GM12878 (cell line): ENCODE measurements at regions not wholly inside any gene's neighbourhood (a gene's known extent, or its start where the extent isn't known, plus 50 kb on each side); places are given as distances from the start of the nearest gene placed in this dataset.

Experiments
- ATAC-seq: fragments of 200-7000 bp; cut with Tn5 transposase; 3 replicates; pipeline ENCODE4 v1.9.1; 2020; ENCODE audit warnings: mild to moderate bottlenecking, moderate library complexity
- BruUV-seq: library from RNA; stranded (reverse); fragments of 400-500 nt; replicated peaks from 2 replicates; lab custom pipeline; 2021; lab: Mats Ljungman, UMichigan
- CTCF ChIA-PET: fragments of 300-600 bp; sonication (Branson Sonifier 250); formaldehyde crosslinking; extraction: SDS; loops from one replicate; lab custom pipeline; 2021; ENCODE audit warnings: inconsistent platforms; lab: Yijun Ruan, JAX
- POLR2A ChIA-PET: fragments of 350-600 bp; formaldehyde crosslinking; extraction: SDS; loops from one replicate; lab custom pipeline; 2021; ENCODE audit warnings: inconsistent platforms; lab: Charles Lee
- RAD21 ChIA-PET: fragments of 300-600 bp; sonication (Branson Sonifier 250); formaldehyde crosslinking; loops from one replicate; lab custom pipeline; 2023; ENCODE audit warnings: antibody characterized with exemption; ENCODE audit not compliant: unreplicated experiment; lab: Charles Lee
- SMC1A ChIA-PET: fragments of 300-600 bp; sonication (Branson Sonifier 250); formaldehyde crosslinking; loops from one replicate; lab custom pipeline; 2023; ENCODE audit not compliant: unreplicated experiment, uncharacterized antibody; lab: Charles Lee
- DNase-seq: peaks from one replicate; pipeline ENCODE4 v3.0.0-alpha.2; 2011; ENCODE audit warnings: low read depth, low spot score
- FAIRE-seq: peaks from 3 replicates; lab custom pipeline; 2011; peaks lifted over from hg19 to GRCh38; lab: Jason Lieb, UNC
- H2AFZ ChIP-seq: 2 replicates; pipeline ENCODE4 v1.6.0; 2011; ENCODE audit warnings: low read depth, low read length, control low read depth; ENCODE audit not compliant: control insufficient read depth
- H3K27ac ChIP-seq: 2 replicates; pipeline ENCODE4 v1.5.1; 2011; ENCODE audit warnings: control low read depth; ENCODE audit not compliant: control insufficient read depth, insufficient read depth
- H3K27me3 ChIP-seq, 2 experiments: replicated peaks in 1 of 2; 2 replicates each; pipeline versions ENCODE4 v1.6.0 to v1.6.1; 2011; ENCODE audit warnings: low read length in 1 of 2; ENCODE audit not compliant: control insufficient read depth in 2 of 2, insufficient read depth in 2 of 2
- H3K36me3 ChIP-seq, 2 experiments: 2 replicates each; pipeline ENCODE4 v1.5.1; 2011; ENCODE audit warnings: low read length in 1 of 2; ENCODE audit not compliant: control insufficient read depth in 2 of 2, insufficient read depth in 2 of 2
- H3K4me1 ChIP-seq: 2 replicates; pipeline ENCODE4 v1.6.1; 2011; ENCODE audit warnings: mild to moderate bottlenecking, low read length, moderate library complexity, mixed read lengths; ENCODE audit not compliant: control insufficient read depth, insufficient read depth
- H3K4me2 ChIP-seq: 2 replicates; pipeline ENCODE4 v1.6.0; 2011; ENCODE audit warnings: control low read depth; ENCODE audit not compliant: control insufficient read depth, insufficient read depth
- H3K4me3 ChIP-seq: fragments of 200-600 bp; sonication (generic); 2 replicates; pipeline ENCODE4 v1.5.1; 2016
- H3K79me2 ChIP-seq: 2 replicates; pipeline ENCODE4 v1.6.0; 2011; ENCODE audit warnings: low read length; ENCODE audit not compliant: control insufficient read depth, insufficient read depth
- H3K9ac ChIP-seq: 2 replicates; pipeline ENCODE4 v1.8.0; 2011; ENCODE audit warnings: low read length, control low read depth, mixed read lengths; ENCODE audit not compliant: control insufficient read depth, insufficient read depth
- H3K9me3 ChIP-seq: replicated peaks from 3 replicates; pipeline ENCODE4 v1.5.1; 2011; ENCODE audit warnings: mild to moderate bottlenecking, low read length; ENCODE audit not compliant: control insufficient read depth, insufficient read depth
- H4K20me1 ChIP-seq: 2 replicates; pipeline ENCODE4 v1.6.0; 2011; ENCODE audit not compliant: control insufficient read depth, insufficient read depth
- CHD2 ChIP-seq: IDR thresholded peaks from 2 replicates; pipeline ENCODE4 v1.6.1; 2011; ENCODE audit warnings: low read depth, low read length, improper control_type of control experiment, borderline replicate concordance
- MXI1 ChIP-seq: fragments of 150-350 bp; IDR thresholded peaks from 2 replicates; pipeline ENCODE4 v1.6.1; 2011; ENCODE audit warnings: low read depth, mild to moderate bottlenecking, inconsistent platforms, low read length, improper control_type of control experiment
- NFXL1 ChIP-seq: fragments of 450-650 bp; IDR thresholded peaks from 2 replicates; pipeline ENCODE4 v1.6.1; 2017; ENCODE audit warnings: antibody characterized with exemption, mild to moderate bottlenecking, borderline replicate concordance
- SUPT20H ChIP-seq: IDR thresholded peaks from 2 replicates; pipeline ENCODE4 v1.6.1; 2011; ENCODE audit warnings: low read depth, mild to moderate bottlenecking, low read length, moderate library complexity, borderline replicate concordance; ENCODE audit not compliant: control insufficient read depth
- ZBTB40 ChIP-seq: fragments of 450-650 bp; IDR thresholded peaks from 2 replicates; pipeline ENCODE4 v1.6.1; 2016; ENCODE audit warnings: mild to moderate bottlenecking, moderate library complexity, borderline replicate concordance
- WGBS: methylation state at CpG from one replicate; pipeline ENCODE4 v1.1.6; 2016; ENCODE audit warnings: low lambda C conversion rate; ENCODE audit not compliant: insufficient replicate concordance, insufficient coverage; ENCODE audit errors: missing lambda C conversion rate; 5-methylcytosine and 5-hydroxymethylcytosine counted together
- in situ Hi-C: fragments of 300-500 bp; cut with MboI; formaldehyde crosslinking; loops from 9 replicates; pipeline ENCODE4 v1.14.3; 2018; ENCODE audit warnings: mixed read lengths
- intact Hi-C: fragments of 100-400 bp; cut with micrococcal nuclease; formaldehyde crosslinking; loops from one replicate; pipeline ENCODE4 v1.14.2; 2022; ENCODE audit not compliant: unreplicated experiment

- intact Hi-C loops (no loop called here), in situ Hi-C loops (no loop called here)
- 91% methylated on average over 2 of the region's 2 CpGs for WGBS
- DNase-seq (no peak), FAIRE-seq (no peak), ATAC-seq (no peak)
- BruUV-seq = no TSS peak
- ChIA-PET RAD21 (no interaction called here), SMC1A (no interaction called here), CTCF (no interaction called here), POLR2A (no interaction called here)
- Histone ChIP-seq H3K27me3 (no peaks in the 10 kb centered on the region), H3K9me3 (no peaks in the 10 kb centered on the region; the same call in 2 of the 3 replicates), H3K36me3 (no peaks in the 10 kb centered on the region), H3K9ac (no peak overlapping the region), H2AFZ (no peak overlapping the region), H3K27ac (no peak overlapping the region), H3K4me1 (no peaks in the 10 kb centered on the region), H3K79me2 (no peaks in the 10 kb centered on the region), H3K4me2 (no peak overlapping the region), H3K4me3 (no peak overlapping the region), H4K20me1 (no peaks in the 10 kb centered on the region)
- TF ChIP-seq SUPT20H (no peak), CHD2 (no peak), NFXL1 (no peak), ZBTB40 (no peak), MXI1 (no peak)
Measured at GRCh38 chr6:144697369-144697760, 412.2 kb downstream of the UTRN start.
